Naive thymus-derived CD4-positive, alpha-beta T cell (primary cell): ENCODE measurements at regions not wholly inside any gene's neighbourhood (a gene's known extent, or its start where the extent isn't known, plus 50 kb on each side); places are given as distances from the start of the nearest gene placed in this dataset.

Experiments used
- ATAC-seq: fragments of 150-1000 bp; cut with Tn5 transposase; 2 replicates; pipeline ENCODE4 v1.10.0; 2021; ENCODE audit warnings: mild to moderate bottlenecking, moderate library complexity
- CTCF ChIA-PET: fragments of 350-600 bp; sonication (Branson Sonifier 250); formaldehyde crosslinking; loops from one replicate; lab custom pipeline; 2021; ENCODE audit warnings: antibody characterized with exemption; lab: Charles Lee
- POLR2A ChIA-PET: fragments of 350-600 bp; sonication (Branson Sonifier 250); formaldehyde crosslinking; loops from one replicate; lab custom pipeline; 2021; ENCODE audit warnings: antibody characterized with exemption, inconsistent platforms; lab: Charles Lee
- DNase-seq, 9 donors: peaks; one replicate each; pipeline versions ENCODE4 v3.0.0 to v3.0.0-alpha.2; 2020 to 2022; ENCODE audit warnings: mixed read lengths in 1 of 9
- H3K27ac ChIP-seq: one replicate; pipeline ENCODE4 v1.7.0; 2013; ENCODE audit warnings: mild to moderate bottlenecking, low read depth, low read length, moderate library complexity
- H3K27me3 ChIP-seq, 2 donors: one replicate each; pipeline ENCODE4 v1.7.0; 2013; ENCODE audit warnings: low read length in 2 of 2, mild to moderate bottlenecking in 2 of 2, moderate library complexity in 2 of 2; ENCODE audit not compliant: control insufficient read depth in 2 of 2, insufficient read depth in 2 of 2
- H3K36me3 ChIP-seq, 3 experiments: 1 replicate in 2 of 3; 2 replicates in 1 of 3; pipeline ENCODE4 v1.7.0; 2013; ENCODE audit warnings: low read length in 3 of 3, mild to moderate bottlenecking in 3 of 3, moderate library complexity in 1 of 3; ENCODE audit not compliant: insufficient read depth in 3 of 3, control insufficient read depth in 2 of 3
- H3K4me1 ChIP-seq, 2 donors: one replicate each; pipeline ENCODE4 v1.7.0; 2013; ENCODE audit warnings: low read length in 2 of 2, mild to moderate bottlenecking in 2 of 2, moderate library complexity in 1 of 2; ENCODE audit not compliant: control insufficient read depth in 2 of 2, insufficient read depth in 2 of 2
- H3K4me3 ChIP-seq: 2 replicates; pipeline ENCODE4 v1.7.0; 2013; ENCODE audit warnings: mild to moderate bottlenecking, low read length
- H3K9me3 ChIP-seq, 3 experiments: 1 replicate in 2 of 3; 2 replicates in 1 of 3; pipeline ENCODE4 v1.7.0; 2013; ENCODE audit warnings: low read length in 3 of 3; ENCODE audit not compliant: control insufficient read depth in 2 of 3
- H3K27ac Mint-ChIP-seq, 9 donors: one replicate each; pipeline ENCODE4 v1.8.0; 2020 to 2022; ENCODE audit warnings: mixed read lengths in 9 of 9, mild to moderate bottlenecking in 8 of 9, moderate library complexity in 5 of 9, inconsistent platforms in 2 of 9
- H3K27me3 Mint-ChIP-seq, 5 donors: one replicate each; pipeline ENCODE4 v1.8.0; 2021 to 2022; ENCODE audit warnings: mixed read lengths in 5 of 5, mild to moderate bottlenecking in 1 of 5
- H3K36me3 Mint-ChIP-seq, 5 donors: one replicate each; pipeline ENCODE4 v1.8.0; 2020 to 2022; ENCODE audit warnings: mixed read lengths in 5 of 5, mild to moderate bottlenecking in 3 of 5, inconsistent platforms in 1 of 5
- H3K4me1 Mint-ChIP-seq, 7 donors: one replicate each; pipeline ENCODE4 v1.8.0; 2020 to 2022; ENCODE audit warnings: mixed read lengths in 7 of 7, mild to moderate bottlenecking in 3 of 7, inconsistent platforms in 1 of 7
- H3K4me3 Mint-ChIP-seq, 10 donors: one replicate each; pipeline ENCODE4 v1.8.0; 2020 to 2022; ENCODE audit warnings: mild to moderate bottlenecking in 10 of 10, mixed read lengths in 10 of 10, moderate library complexity in 6 of 10, inconsistent platforms in 2 of 10
- H3K9me3 Mint-ChIP-seq, 11 donors: one replicate each; pipeline ENCODE4 v1.8.0; 2020 to 2022; ENCODE audit warnings: mixed read lengths in 11 of 11, mild to moderate bottlenecking in 4 of 11, inconsistent platforms in 1 of 11, moderate library complexity in 1 of 11
- intact Hi-C, 2 donors: fragments of 100-400 bp; cut with micrococcal nuclease; formaldehyde crosslinking; loops; one replicate each; pipeline ENCODE4 v1.15.1; 2023

GRCh38 chr7:92932450-92932849 lies 96.1 kb upstream of the CDK6 start:
- ChIA-PET CTCF (no interaction called here), POLR2A (no interaction called here)
- Histone ChIP-seq H3K9me3 (no peaks in the 10 kb centered on the region), H3K4me3 (no peak overlapping the region), H3K4me1 (no peaks in the 10 kb centered on the region), H3K27ac (no peak overlapping the region), H3K27me3 (no peaks in the 10 kb centered on the region), H3K36me3 (no peaks in the 10 kb centered on the region)
- Mint-ChIP-seq H3K4me3 (no peak overlapping the region), H3K36me3 (peaks cover 0 to 8% (median 2%) of the 10 kb centered on the region in 5 donors), H3K9me3 (peaks cover 4 to 30% (median 16%) of the 10 kb centered on the region in 11 donors), H3K4me1 (no peaks in the 10 kb centered on the region), H3K27me3 (peaks cover 5 to 13% (median 5%) of the 10 kb centered on the region in 5 donors), H3K27ac (no peak overlapping the region)
- ATAC-seq (no peak), DNase-seq (no peak)
- intact Hi-C loops, result no loop called here

GRCh38 chr7:92930404-92930803 lies 94.0 kb upstream of the CDK6 start:
- peaks cover 4 to 30% (median 16%) of the 10 kb centered on the region in 11 donors for H3K9me3 Mint-ChIP-seq
- POLR2A ChIA-PET, result no interaction called here

DNA sequence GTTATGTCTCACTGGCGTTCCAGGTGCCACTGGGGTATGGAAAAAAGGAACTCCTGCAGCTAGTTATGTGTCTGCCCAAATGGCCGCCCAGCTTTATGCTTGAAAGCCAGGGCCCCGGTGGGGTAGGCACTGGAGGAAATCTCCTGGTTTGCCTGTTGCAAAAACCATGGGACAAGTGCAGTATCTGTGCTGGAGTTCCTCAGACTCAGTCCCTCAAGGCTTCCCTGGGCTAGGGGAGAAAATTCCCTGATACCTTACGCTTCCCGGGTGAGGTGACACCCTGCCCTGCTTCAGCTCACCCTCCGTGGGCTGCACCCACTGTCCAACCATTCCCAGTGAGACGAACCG lies 90.3 kb upstream of the CDK6 start:
- Histone ChIP-seq H3K27me3 (no peaks in the 10 kb centered on the region), H3K4me3 (no peak overlapping the region), H3K4me1 (no peaks in the 10 kb centered on the region), H3K36me3 (no peaks in the 10 kb centered on the region), H3K9me3 (no peaks in the 10 kb centered on the region), H3K27ac (no peak overlapping the region)
- Mint-ChIP-seq H3K27me3 (peaks cover 8 to 22% (median 12%) of the 10 kb centered on the region in 5 donors), H3K36me3 (peaks cover 0 to 10% (median 7%) of the 10 kb centered on the region in 5 donors), H3K4me1 (peaks cover 0 to 5% (median 0%) of the 10 kb centered on the region in 7 donors), H3K9me3 (peaks cover 5 to 25% (median 11%) of the 10 kb centered on the region in 11 donors), H3K27ac (no peak overlapping the region), H3K4me3 (no peak overlapping the region)
- no peak for ATAC-seq
- ChIA-PET POLR2A (no interaction called here), CTCF (no interaction called here)
- no peak for DNase-seq
- intact Hi-C loops, result no loop called here

More at GRCh38 chr7:92930404-92930803, 94.0 kb upstream of the CDK6 start:
- Histone ChIP-seq H3K36me3 (no peaks in the 10 kb centered on the region), H3K27ac (no peak overlapping the region), H3K9me3 (no peaks in the 10 kb centered on the region), H3K4me3 (no peak overlapping the region), H3K27me3 (no peaks in the 10 kb centered on the region), H3K4me1 (no peaks in the 10 kb centered on the region)
- H3K4me1 Mint-ChIP-seq, result no peaks in the 10 kb centered on the region
- no peak overlapping the region for H3K4me3 Mint-ChIP-seq
- ATAC-seq, result no peak
- intact Hi-C loops, result no loop called here
- peaks cover 5 to 22% (median 13%) of the 10 kb centered on the region in 5 donors for H3K27me3 Mint-ChIP-seq
- no peak overlapping the region for H3K27ac Mint-ChIP-seq
- CTCF ChIA-PET, result no interaction called here
- peaks cover 0 to 8% (median 2%) of the 10 kb centered on the region in 5 donors for H3K36me3 Mint-ChIP-seq
- DNase-seq, result no peak

DNA sequence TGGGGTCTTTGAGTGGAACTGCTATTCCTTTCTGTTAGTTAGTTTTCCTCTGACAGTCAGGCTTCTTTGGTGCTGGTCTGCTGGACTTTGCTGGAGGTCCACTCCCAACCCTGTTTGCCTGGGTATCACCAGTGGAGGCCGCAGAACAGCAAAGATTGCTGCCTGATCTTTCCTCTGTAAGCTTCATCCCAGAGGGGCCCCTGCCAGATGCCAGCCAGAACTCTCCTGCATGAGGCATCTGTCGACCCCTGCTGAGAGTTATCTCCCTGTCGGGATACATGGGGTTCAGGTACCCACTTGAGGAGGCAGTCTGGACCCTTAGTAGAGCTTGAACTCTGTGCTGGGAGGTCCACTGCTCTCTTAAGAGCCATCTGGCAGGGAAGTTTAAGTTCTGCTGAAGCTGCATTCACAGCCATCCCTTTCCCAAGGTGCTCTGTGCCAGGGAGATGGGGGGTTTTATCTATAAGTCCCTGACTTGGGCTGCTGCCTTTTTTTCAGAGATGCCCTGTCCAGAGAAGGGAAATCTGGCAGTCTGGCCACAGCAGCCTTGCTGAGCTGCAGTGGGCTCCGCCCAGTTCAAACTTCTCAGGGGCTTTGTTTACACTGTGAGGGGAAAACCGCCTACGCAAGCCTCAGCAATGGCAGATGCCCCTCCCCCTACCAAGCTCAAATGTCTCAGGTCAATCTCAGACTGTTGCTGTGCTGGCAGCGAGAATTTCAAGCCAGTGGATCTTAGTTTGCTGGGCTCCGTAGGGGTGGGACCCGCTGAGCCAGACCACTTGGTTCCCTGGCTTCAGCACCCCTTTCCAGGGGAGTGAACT lies 89.7 kb upstream of the CDK6 start:
- peaks cover 0 to 10% (median 7%) of the 10 kb centered on the region in 5 donors for H3K36me3 Mint-ChIP-seq
- DNase-seq (no peak), ATAC-seq (no peak)
- no peak overlapping the region for H3K27ac Mint-ChIP-seq
- intact Hi-C loops, result no loop called here
- peaks cover 0 to 5% (median 0%) of the 10 kb centered on the region in 7 donors for H3K4me1 Mint-ChIP-seq
- H3K27me3 ChIP-seq, result no peaks in the 10 kb centered on the region
- H3K27ac ChIP-seq, result no peak overlapping the region
- peaks cover 5 to 20% (median 10%) of the 10 kb centered on the region in 11 donors for H3K9me3 Mint-ChIP-seq
- H3K4me3 Mint-ChIP-seq, result no peak overlapping the region
- no peaks in the 10 kb centered on the region for H3K4me1 ChIP-seq
- H3K27me3 Mint-ChIP-seq, result peaks cover 5 to 22% (median 12%) of the 10 kb centered on the region in 5 donors
- H3K9me3 ChIP-seq, result no peaks in the 10 kb centered on the region
- H3K36me3 ChIP-seq, result no peaks in the 10 kb centered on the region
- CTCF ChIA-PET, result no interaction called here
- POLR2A ChIA-PET, result no interaction called here
- H3K4me3 ChIP-seq, result no peak overlapping the region

- no peaks in the 10 kb centered on the region for H3K27me3 ChIP-seq
- ATAC-seq, result no peak
- intact Hi-C loops, result no loop called here
- Mint-ChIP-seq H3K36me3 (peaks cover 0 to 10% (median 4%) of the 10 kb centered on the region in 5 donors), H3K9me3 (peaks cover 0 to 20% (median 4%) of the 10 kb centered on the region in 11 donors), H3K4me1 (peaks cover 0 to 5% (median 0%) of the 10 kb centered on the region in 7 donors), H3K4me3 (no peak overlapping the region), H3K27ac (no peak overlapping the region), H3K27me3 (peaks cover 5 to 22% (median 12%) of the 10 kb centered on the region in 5 donors)
- H3K9me3 ChIP-seq, result no peaks in the 10 kb centered on the region
- CTCF ChIA-PET, result no interaction called here
- H3K4me3 ChIP-seq, result no peak overlapping the region
- no peak overlapping the region for H3K27ac ChIP-seq
- POLR2A ChIA-PET, result no interaction called here
- no peaks in the 10 kb centered on the region for H3K4me1 ChIP-seq
- DNase-seq, result no peak
- no peaks in the 10 kb centered on the region for H3K36me3 ChIP-seq
These were observed 88.4 kb upstream of the CDK6 start for GRCh38 chr7:92924800-92925199.

- intact Hi-C loops, result no loop called here
- ChIA-PET POLR2A (no interaction called here), CTCF (no interaction called here)
- Histone ChIP-seq H3K9me3 (no peaks in the 10 kb centered on the region), H3K27me3 (no peaks in the 10 kb centered on the region), H3K4me3 (no peak overlapping the region), H3K27ac (no peak overlapping the region), H3K36me3 (no peaks in the 10 kb centered on the region), H3K4me1 (no peaks in the 10 kb centered on the region)
- Mint-ChIP-seq H3K9me3 (peaks cover 0 to 7% (median 0%) of the 10 kb centered on the region in 11 donors), H3K27ac (no peak overlapping the region), H3K36me3 (peaks cover 0 to 6% (median 0%) of the 10 kb centered on the region in 5 donors), H3K4me1 (peaks cover 0 to 2% (median 0%) of the 10 kb centered on the region in 7 donors), H3K4me3 (no peak overlapping the region), H3K27me3 (peaks cover 0 to 7% (median 0%) of the 10 kb centered on the region in 5 donors)
- DNase-seq, result no peak
- ATAC-seq, result no peak
These were observed 80.9 kb upstream of the CDK6 start for GRCh38 chr7:92917230-92917629.
